C1 segment of cervical spinal cord (tissue), 14 donors: ENCODE measurements at regions not wholly inside any gene's neighbourhood (a gene's known extent, or its start where the extent isn't known, plus 50 kb on each side); places are given as distances from the start of the nearest gene placed in this dataset.
"Not testable (repeated sequence)": the region's sequence is repeated elsewhere in the genome, so short reads cannot be mapped to it uniquely, and the experiment has no call there.

Source experiments
- DNase-seq, 14 donors: peaks; one replicate each; lab custom pipeline; 2025; lab: John Stamatoyannopoulos, UW

DNA sequence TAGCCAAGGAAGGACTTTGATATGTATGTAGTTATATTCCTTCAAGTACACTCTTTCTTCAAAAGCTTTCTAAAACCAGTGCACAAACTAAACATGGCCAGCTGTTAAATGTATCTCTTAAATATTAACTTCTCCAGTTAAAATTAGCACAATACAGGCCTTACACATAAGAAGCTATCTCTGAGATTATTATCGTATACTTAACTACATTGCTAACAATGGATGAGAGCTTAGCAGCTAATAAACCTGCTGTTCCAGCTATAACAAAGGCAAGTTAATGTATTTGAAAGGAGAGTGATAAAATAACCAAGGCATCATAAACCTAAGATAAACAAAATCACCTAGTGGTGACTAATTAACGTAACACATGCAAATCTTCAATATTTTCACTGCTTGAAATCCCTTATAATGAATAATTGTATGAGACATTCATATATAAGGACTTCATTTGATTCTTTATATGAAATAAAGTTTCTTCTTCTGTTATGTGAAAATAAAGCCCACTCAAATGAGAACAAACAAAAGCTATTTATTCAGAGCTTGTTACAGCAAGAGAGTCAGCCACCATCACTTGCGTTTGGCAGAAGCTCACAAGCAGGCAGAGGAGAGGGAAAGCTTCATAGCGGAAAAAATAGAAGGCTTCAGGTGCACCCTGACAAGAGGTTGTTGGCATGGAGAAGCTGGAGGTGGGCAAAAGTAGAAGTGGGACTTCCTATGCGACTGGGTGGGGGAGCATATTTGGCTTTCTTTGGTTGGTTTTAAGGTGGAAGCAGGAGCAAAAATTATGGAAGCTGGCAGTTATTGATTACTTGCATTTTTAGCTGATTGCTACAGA, 274.1 kb upstream of the CHRM3 start:
- DNase-seq = no peak

DNA sequence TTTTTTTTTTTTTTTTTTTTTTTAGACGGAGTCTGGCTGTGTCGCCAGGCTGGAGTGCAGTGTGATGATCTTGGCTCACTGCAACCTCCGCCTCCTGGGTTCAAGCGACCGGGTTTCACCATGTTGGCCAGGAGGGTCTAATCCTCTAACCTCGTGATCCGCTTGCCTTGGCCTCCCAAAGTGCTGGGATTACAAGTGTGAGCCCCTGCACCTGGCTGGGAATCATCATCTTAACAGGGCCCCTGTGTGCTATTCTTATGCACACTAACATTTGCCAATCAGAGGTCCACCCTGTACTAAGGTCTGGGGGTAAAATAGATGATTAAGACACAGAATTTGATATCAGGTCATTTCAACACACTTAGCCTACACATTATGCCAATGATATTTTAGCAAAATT, 278.7 kb upstream of the CHRM3 start:
- DNase-seq = no peak

DNA sequence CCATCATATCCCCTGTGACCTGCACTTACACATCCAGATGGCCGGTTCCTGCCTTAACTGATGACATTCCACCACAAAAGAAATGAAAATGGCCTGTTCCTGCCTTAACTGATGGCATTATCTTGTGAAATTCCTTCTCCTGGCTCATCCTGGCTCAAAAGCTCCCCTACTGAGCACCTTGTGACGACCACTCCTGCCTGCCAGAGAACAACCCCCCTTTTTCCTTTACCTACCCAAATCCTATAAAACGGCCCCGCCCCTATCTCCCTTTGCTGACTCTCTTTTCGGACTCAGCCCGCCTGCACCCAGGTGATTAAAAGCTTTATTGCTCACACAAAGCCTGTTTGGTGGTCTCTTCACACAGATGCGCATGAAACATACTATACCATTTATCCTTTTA, 279.7 kb upstream of the CHRM3 start:
- not testable (repeated sequence) for DNase-seq

DNA sequence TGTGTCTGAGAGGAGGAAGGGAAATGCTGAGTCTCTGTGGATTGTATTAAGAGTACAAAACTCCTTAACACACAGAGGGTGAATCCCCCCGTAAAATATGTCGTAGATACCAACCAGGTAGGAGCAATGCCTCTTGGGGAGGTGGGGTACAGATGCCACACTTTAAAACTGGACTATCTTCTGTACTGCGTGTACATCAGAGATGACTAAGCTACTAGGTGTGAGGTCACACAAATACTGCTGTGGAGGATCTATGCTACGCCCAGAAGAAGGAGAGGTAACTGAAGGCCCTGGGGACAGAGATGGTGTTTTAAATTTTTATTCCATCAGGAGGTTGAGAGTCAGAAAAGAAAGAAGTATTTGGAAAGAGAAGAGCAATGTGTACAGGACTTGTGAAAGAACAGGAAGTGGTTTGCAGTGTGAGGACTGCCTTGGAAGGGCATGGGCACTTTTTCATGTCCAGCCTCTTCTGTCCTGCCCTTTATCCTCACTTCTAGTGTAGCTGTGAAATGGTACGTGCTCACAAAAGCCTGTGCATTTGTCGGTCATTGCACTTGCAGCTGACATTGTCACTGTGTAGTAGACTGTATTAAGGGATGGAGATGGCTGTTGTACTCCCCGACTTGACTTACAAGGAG, 287.8 kb upstream of the CHRM3 start:
- DNase-seq = no peak

DNA sequence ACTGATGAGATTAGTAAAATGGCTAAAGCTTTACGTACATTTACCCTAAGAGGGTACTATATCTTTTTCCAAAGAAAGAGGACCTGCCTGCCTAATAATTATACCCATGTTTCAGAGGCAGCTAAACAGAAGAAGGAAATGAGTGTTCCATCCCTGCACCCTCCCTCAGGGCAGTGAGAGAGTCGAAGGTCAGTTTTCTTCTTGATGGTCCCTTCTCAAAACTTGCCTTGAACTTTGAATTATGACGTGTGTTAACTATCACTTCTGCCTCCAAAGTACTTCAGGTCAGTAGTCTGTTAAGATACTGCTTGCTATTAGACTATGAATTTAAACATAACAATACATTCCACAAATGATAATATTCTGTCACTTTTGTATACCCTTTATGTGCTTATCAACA, 294.8 kb upstream of the CHRM3 start:
- DNase-seq = no peak

DNA sequence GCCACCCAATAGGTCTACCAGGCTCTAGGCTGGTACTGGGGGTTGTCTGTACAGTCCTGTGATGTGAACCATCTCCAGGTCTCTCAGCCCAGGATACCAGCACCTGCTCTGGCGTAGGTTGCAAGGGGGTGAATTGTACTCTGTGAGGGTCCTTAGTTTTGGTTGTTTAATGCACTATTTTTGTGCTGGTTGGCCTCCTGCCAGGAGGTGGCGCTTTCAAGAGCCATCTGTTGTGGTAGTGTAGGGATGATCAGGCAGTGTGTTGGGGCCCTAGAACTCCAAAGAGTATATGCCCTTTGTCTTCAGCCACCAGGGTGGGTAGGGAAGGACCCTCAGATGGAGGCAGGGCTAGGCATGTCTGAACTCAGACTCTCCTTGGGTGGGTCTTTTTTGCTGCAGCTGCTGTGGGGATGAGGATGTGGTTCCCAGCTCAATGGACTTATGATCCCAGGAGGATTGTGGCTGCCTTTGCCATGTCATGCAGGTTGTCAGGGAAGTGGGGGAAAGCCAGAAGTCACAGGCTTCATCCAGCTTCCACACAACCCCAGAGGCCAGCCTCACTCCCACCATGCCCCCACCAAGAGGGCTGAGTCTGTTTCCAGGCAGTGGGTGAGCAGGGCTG, 301.8 kb upstream of the CHRM3 start:
- no peak for DNase-seq

DNA sequence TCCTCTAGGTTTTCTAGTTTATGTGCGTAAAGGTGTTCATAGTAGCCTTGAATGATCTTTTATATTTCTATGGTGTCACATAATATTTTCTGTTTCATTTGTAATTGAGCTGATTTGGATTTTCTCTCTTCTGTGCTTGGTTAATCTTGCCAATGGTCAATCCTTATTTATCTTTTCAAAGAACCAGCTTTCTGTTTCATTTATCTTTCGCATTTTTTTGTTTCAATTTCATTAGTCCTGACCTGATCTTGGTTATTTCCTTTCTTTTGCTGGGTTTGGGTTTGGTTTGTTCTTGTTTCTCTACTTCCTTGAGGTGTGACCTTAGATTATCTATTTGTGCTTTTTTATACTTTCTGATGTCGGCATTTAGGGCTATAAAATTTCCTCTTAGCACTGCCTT, 304.4 kb upstream of the CHRM3 start:
- not testable (repeated sequence) for DNase-seq

DNA sequence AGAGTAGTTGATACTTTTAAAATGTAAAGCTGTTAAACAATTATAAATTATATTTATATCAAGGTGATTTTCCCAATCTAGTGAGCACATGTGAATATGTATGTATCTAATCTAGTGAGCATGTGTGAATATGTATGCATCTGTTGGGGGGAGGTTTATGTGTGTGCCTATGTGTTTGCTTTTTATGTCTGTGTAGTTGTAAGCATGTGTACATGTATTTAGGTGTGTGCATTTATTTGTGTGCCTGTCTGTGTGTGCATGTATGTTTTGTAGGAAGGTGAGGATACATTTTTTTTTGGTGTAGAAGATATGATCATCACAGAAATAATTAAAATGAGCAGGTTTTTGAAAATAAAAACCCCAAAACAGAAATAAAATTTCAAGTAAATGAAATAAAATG, 318.9 kb upstream of the CHRM3 start:
- DNase-seq = no peak

DNA sequence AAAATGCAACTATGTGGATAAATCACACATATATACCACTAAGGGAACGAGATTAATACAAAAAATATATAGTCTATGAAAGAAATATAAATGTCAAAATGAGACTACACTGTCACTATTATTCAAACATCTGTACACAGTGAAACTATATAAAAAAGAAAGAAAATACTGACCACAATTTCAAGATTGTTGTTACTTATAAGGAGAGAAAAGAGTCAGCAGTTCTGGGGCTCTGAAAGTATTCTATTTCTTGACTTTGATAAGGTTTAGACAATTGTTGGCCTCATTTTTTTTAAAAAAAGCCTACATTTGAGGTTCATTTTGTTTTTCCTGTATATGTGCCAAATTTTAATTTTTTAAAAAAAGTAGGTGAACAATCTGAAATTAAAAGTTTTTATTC, 319.3 kb upstream of the CHRM3 start:
- no peak for DNase-seq

DNA sequence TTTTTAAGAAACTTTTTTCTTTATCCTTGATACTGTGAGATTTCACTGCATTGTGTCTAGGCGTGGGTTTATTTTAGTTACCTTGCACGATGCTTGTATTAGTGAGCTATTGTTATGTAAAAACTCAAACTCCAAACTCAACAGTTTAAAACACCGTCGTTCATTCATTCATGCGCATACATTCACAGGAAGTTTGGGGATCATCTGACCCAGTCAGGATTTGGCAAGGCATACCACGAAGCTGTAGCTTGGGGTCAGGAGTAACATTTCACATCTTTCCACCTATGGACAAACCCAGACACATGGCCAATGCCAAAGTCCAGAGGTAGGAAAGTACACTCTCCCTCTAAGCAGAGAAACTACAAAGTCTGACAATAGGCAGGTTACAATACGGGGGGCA, 324.6 kb upstream of the CHRM3 start:
- no peak for DNase-seq

DNA sequence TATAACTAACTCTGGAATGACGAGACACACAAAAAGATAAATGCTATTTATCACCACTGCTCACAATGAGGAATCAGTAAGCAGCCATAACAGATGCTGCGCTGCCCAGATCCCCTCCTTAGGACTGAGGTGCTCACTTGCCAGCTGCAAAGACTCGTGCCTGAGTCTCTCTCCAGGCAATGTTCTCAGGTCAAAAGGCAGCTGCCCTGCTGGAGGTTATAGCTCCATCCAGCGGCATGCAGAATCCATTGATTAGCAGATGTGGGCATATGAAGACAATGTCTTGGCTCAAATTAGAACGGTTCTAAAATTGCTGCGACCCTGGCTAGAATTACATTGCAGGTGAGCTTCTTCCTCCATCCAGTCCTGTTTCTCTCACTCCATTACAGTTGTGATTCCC, 328.2 kb upstream of the CHRM3 start:
- DNase-seq = no peak

DNA sequence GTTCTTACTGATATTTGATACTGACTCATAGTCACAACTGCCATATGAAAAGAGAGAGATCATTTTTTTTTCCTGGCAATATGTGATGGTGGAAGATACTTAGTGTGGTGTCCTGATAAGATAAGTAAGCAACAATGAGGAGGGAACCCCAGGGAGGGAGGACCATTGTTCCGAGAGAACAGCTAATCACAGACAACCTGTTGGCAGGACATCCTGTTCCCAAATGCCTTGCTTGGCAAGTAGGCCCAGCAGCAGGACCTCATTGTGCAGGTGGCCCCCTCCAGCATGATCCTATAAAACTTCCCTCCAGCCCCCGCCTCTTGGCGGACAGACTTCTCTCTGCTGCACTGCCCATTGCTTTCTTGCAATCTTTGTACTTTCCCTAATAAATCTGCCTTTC, 329.4 kb upstream of the CHRM3 start:
- DNase-seq = no peak

DNA sequence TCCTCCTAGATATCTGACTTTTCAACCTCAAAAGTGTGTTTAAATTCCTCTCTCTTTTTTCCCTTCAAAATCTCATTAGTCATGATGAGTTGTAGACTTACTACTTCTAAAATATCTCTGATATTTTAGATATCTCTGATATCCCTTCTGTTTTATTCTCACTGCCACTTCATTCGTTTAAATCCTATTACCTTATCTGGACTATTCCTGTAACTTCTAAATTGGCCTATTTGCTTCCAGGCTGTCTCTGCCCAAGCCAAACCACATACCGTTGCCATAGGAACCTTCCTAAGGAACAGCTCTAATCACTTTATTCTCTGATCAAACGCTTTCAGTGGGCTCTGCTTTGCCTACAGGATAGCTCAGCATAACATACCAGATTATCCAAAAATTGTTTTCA, 333.1 kb upstream of the CHRM3 start:
- no peak for DNase-seq

DNA sequence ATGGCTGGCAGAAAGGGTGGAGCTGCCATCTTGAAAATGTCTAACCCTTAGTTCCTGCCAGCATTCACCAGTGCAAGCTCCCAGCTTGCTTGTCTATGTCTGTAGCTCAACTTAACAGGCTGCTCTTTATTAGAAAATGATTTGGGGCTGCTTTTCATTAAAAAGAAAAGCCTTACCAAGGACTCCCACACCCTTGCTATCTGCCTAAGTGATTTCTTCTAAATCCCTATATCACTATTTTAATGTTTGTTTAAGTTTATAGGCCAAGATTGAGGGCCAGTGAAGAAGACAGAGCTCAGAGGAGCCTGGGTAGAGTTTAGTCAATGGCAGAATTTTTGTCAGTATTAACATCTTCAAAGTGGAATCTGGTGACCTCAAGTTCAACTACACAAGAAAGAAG, 336.8 kb upstream of the CHRM3 start:
- DNase-seq = no peak

DNA sequence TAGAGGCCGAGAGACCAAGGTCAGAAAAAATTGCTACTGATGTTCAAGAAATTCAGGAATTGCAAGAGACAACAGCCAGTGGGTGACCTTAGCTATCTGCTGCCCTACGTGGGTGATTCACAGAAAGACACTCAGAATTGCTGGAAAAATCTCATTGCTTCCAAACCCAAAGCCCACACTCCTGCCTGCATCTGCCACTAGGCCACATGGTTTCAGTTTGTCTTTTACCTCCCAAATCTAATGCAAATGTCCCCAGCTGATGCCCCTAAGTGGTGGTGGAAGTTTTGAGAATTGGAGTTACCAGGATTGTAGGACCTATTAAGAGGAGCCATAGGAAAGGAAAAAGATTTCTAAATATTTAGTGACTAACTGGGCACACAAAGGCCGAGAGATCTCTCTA, 341.5 kb upstream of the CHRM3 start:
- no peak for DNase-seq

DNA sequence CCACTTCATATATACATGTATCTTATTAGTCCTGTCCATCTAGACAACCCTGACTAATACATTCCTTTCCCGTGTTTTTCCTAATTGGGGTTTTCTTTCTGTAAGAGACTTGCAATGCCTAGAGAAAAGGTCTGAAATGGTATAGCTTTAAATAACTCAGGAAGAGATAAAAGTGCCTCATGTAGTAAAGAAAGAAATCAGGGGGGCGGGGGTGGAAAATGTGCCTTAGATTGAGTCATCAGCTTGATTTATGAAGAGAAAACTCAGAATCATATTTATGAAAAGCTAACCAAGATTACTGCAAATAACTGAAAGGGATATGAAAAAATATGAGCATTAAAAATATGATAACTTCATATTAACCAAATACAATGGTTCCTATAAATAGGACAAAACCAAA, 345.8 kb upstream of the CHRM3 start:
- no peak for DNase-seq

DNA sequence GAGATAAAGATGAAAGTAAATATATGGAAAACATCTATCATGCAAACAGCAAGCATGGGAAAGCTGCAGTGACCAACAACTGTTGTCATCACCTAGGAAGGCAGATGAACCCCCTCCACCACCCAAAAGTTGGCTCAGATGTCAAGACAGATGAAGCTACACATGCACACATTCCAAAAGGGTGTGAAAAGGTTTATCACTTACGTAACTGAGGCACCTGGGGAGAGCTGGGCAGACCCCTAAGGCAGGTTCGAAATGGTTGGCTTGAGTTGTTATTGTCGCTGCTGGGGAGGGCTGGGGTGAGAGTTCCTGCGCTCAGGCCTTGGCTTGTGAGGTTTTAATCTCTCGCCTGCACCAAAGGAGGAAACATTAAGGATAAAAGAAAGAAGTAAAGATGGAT, 355.1 kb upstream of the CHRM3 start:
- DNase-seq = no peak

DNA sequence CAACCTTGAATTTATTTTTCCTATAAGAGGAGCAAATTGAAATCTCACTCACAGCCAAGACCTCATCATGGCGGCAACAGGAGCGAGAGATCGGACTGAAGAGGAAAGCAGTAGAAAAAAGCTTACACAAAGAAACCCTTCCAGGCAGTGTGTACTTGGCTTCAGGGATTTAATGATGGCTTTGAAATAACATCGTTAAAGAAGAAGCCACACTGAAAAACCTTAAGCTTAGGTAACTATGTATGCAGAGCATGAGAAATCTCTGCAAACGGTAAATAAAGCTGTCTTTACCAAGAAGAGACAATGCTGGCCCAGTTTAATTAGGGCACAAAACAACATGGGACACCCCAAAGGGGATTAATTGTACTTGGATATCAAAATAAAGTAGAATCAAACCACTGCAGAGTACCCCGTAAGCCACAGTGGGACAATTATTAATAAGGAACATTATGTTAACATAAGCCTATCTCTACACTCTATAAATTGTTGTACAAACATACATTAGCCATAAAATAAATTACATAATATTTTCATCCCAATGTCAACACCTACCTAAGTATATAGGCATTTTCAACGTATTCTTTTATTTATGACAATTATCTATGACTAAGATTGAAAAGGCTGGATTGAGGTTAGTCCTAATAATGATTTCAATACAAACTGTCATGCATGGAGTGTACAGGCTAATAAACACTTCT, 360.2 kb upstream of the CHRM3 start:
- DNase-seq = no peak

DNA sequence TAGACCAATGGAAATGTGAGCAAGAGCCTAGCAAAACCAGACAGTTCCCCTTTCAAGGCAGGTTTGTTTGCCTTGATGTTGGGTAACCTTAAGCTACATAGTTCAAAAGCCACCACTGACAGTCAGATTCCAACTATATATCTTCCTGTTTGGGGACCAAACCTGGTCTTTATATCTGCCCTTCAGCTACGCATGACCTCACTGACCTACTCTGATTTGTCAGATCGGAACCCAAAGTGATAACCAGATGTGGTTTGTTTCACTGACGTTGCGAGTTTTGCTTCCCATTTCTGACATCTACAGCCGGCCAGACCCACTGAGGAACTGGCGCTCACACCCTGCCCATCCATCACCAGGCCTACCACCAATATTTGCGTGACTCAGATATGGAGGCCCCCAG, 361.1 kb upstream of the CHRM3 start:
- no peak for DNase-seq

DNA sequence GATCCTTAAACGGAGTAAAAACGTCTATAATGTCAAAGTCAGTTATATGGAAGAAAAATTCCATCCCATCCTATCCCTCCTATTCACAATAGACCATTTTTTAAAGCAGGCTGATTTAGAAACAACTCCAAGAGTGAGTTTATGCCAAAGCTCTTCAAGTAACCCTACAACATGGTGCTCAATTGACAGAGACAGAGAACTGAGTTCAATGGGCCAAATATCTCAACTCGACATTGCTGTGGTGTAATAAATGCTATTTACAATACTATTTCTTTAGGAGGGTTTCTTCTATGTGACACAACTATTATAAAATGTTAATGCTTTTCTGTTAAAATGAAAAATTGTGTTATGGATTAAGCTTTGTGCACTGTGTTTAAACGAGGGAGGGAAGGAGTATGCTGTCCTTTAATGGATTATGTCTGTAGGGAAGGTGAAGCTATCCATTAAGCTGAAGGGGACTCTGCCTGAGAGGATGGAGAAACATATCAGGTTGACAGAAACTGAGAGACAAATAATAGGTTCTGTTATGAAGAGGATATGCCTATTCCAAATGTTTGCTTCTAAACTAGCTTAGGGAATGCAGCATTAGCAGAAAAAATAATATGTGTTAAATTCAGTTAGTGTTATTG, 362.5 kb upstream of the CHRM3 start:
- DNase-seq = no peak

DNA sequence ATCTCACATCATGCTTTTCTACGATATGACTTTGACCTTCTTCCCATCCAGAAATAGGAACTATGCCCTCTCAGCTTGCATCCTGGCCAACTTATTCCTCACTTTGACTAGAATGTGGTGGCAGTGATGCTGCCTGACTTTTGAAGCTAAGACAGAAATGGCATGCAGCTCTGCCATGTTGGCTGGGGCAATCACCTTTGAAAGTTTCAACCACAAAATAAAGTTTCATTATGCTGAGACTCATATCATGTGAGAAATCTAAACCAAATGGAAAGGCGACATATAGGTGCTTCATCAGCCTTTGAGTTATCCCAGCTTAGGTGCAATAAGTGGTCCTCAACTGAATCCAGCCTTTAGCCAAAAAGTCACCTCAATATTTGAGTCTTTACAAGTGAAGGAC, 370.0 kb upstream of the CHRM3 start:
- no peak for DNase-seq

DNA sequence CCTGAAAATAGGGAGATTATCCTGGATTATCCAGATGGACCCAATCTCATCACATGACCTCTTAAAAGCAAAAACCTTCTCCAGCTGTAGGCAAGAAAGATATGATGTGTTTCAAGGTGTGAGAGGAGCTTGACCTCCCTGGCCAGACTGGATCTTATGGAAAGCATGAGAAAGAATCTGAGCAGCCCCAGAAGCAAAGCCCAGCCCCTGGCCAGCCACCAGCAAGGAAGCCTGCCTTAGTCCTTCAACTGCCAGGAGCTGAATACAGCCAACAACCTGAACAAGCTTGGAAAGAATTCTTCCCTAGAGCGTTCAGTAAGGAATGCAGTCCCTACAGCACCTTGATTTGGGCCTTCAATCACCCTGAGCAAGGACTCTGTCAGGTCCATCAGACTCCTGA, 375.0 kb upstream of the CHRM3 start:
- DNase-seq = no peak
